ENCODE measurements at regions not wholly inside any gene's neighbourhood (a gene's known extent, or its start where the extent isn't known, plus 50 kb on each side); places are given as distances from the start of the nearest gene placed in this dataset.

DNA sequence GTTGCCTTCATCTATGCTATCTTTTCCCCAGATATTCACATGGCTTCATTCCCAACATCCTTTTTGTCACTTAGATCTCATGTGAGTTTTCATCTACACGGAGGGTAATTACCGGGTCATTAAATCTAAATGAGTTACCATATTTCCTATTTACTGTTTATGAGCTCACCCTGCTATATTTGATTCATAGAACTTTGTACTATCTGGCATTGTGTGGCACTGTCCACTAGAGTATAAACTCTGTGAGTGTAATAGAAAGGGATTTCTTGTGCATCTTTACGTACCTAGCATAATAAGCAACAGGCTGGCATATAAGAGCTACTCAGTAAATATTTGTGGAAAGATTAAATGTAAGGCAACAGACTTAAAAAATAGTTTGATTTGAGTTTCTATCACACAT, 86.1 kb upstream of the LMO3 start:
- TF ChIP-seq POLR2A (IDR thresholded peaks at IDR 0.05) (no peak), EP300 (IDR thresholded peaks at IDR 0.05) (no peak)
- TF ChIP-seq, protein P1, sequence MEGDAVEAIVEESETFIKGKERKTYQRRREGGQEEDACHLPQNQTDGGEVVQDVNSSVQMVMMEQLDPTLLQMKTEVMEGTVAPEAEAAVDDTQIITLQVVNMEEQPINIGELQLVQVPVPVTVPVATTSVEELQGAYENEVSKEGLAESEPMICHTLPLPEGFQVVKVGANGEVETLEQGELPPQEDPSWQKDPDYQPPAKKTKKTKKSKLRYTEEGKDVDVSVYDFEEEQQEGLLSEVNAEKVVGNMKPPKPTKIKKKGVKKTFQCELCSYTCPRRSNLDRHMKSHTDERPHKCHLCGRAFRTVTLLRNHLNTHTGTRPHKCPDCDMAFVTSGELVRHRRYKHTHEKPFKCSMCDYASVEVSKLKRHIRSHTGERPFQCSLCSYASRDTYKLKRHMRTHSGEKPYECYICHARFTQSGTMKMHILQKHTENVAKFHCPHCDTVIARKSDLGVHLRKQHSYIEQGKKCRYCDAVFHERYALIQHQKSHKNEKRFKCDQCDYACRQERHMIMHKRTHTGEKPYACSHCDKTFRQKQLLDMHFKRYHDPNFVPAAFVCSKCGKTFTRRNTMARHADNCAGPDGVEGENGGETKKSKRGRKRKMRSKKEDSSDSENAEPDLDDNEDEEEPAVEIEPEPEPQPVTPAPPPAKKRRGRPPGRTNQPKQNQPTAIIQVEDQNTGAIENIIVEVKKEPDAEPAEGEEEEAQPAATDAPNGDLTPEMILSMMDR (IDR thresholded peaks at IDR 0.05) = no peak
